Gastroesophageal sphincter (tissue), 4 donors: ENCODE measurements at regions not wholly inside any gene's neighbourhood (a gene's known extent, or its start where the extent isn't known, plus 50 kb on each side); places are given as distances from the start of the nearest gene placed in this dataset.
"Not testable (repeated sequence)": the region's sequence is repeated elsewhere in the genome, so short reads cannot be mapped to it uniquely, and the experiment has no call there.

Experiments
- ATAC-seq: fragments of 150-250 bp; one replicate; pipeline ENCODE4 v1.9.1; 2016; ENCODE audit warnings: mild to moderate bottlenecking, moderate library complexity
- H3K27ac ChIP-seq, 4 donors: fragments of 200-600 bp; sonication (generic) in 3 of 4; 1 replicate in 3 of 4; 2 replicates in 1 of 4; pipeline ENCODE4 v1.5.1; 2016 to 2019
- H3K27me3 ChIP-seq: fragments of 200-600 bp; sonication (generic); one replicate; pipeline ENCODE4 v1.5.1; 2019
- H3K36me3 ChIP-seq, 2 donors: fragments of 200-600 bp; sonication (generic); one replicate each; pipeline ENCODE4 v1.5.1; 2019; ENCODE audit warnings: control low read depth in 1 of 2
- H3K4me1 ChIP-seq, 3 donors: fragments of 200-600 bp; sonication (generic); 1 replicate in 2 of 3; 2 replicates in 1 of 3; pipeline ENCODE4 v1.5.1; 2016 to 2019; ENCODE audit warnings: control low read depth in 2 of 3
- H3K4me3 ChIP-seq, 2 donors: fragments of 200-600 bp; sonication (generic); one replicate each; pipeline ENCODE4 v1.5.1; 2019; ENCODE audit warnings: mild to moderate bottlenecking in 1 of 2, moderate library complexity in 1 of 2
- H3K9me3 ChIP-seq, 3 donors: fragments of 200-600 bp; sonication (generic); one replicate each; pipeline ENCODE4 v1.5.1; 2017 to 2019; ENCODE audit warnings: control low read depth in 2 of 3
- CTCF ChIP-seq, 4 experiments: fragments of 200-600 bp in 2 of 4; fragments of 450-650 bp in 2 of 4; sonication (generic) in 1 of 4; IDR thresholded peaks; one replicate each; pipeline ENCODE4 v1.5.1; 2017 to 2019; ENCODE audit warnings: antibody characterized with exemption in 4 of 4, mild to moderate bottlenecking in 2 of 4, moderate library complexity in 2 of 4
- EP300 ChIP-seq: sonication (generic); formaldehyde crosslinking; IDR thresholded peaks from one replicate; pipeline ENCODE4 v1.6.1; 2017; ENCODE audit warnings: antibody characterized with exemption, mild to moderate bottlenecking
- POLR2A ChIP-seq, 2 donors: fragments of 450-650 bp; IDR thresholded peaks; one replicate each; pipeline ENCODE4 v1.6.1; 2017; ENCODE audit warnings: antibody characterized with exemption in 2 of 2, mild to moderate bottlenecking in 2 of 2, moderate library complexity in 1 of 2
- POLR2AphosphoS5 ChIP-seq: sonication (generic); formaldehyde crosslinking; IDR thresholded peaks from one replicate; pipeline ENCODE4 v1.6.1; 2017; ENCODE audit warnings: antibody characterized with exemption
- WGBS, 2 donors: methylation state at CpG; one replicate each; pipeline ENCODE4 v1.1.5; 2018; ENCODE audit warnings: low coverage in 1 of 2; 5-methylcytosine and 5-hydroxymethylcytosine counted together

GRCh38 chr12:33052141-33053051 is 155.8 kb upstream of the PKP2 start:
- TF ChIP-seq POLR2AphosphoS5 (no peak), CTCF (IDR thresholded peaks at IDR 0.05) (no peak), POLR2A (IDR thresholded peaks at IDR 0.05) (no peak), EP300 (no peak)
- WGBS, 2 donors = 84% methylated on average over 5 of the region's 41 CpGs; no CpG with 5 or more reads in 1 of the 2 donors
- peak; percentile 13 for ATAC-seq
- Histone ChIP-seq H3K4me3 (no peak overlapping the region), H3K27me3 (peaks cover 4% of the 10 kb centered on the region), H3K9me3 (no peaks in the 10 kb centered on the region), H3K4me1 (no peaks in the 10 kb centered on the region), H3K27ac (no peak overlapping the region), H3K36me3 (no peaks in the 10 kb centered on the region)

- TF ChIP-seq POLR2AphosphoS5 = no peak
- TF ChIP-seq EP300 = no peak
- no peak for TF ChIP-seq CTCF (IDR thresholded peaks at IDR 0.05)
- no peaks in the 10 kb centered on the region for H3K27me3 ChIP-seq
- 59 to 67% methylated on average over 4 of the region's 4 CpGs for WGBS, 2 donors
- ATAC-seq = no peak
- no peaks in the 10 kb centered on the region for H3K9me3 ChIP-seq
- no peaks in the 10 kb centered on the region for H3K36me3 ChIP-seq
- no peak overlapping the region for H3K27ac ChIP-seq
- no peak overlapping the region for H3K4me3 ChIP-seq
- H3K4me1 ChIP-seq = no peaks in the 10 kb centered on the region
Observed at GRCh38 chr12:33047666-33048065, 151.1 kb upstream of the PKP2 start.

GRCh38 chr12:33044447-33044846 is 147.9 kb upstream of the PKP2 start:
- H3K4me1 ChIP-seq = no peaks in the 10 kb centered on the region
- H3K27ac ChIP-seq = no peak overlapping the region
- peaks cover 0 to 15% (median 0%) of the 10 kb centered on the region in 3 donors for H3K9me3 ChIP-seq
- 47 to 80% methylated on average over 1 to 3 of the region's 3 CpGs for WGBS, 2 donors
- no peaks in the 10 kb centered on the region for H3K27me3 ChIP-seq
- no peak for ATAC-seq
- TF ChIP-seq EP300 (no peak), POLR2AphosphoS5 (no peak), POLR2A (IDR thresholded peaks at IDR 0.05) (no peak), CTCF (IDR thresholded peaks at IDR 0.05) (no peak)
- no peak overlapping the region for H3K4me3 ChIP-seq
- no peaks in the 10 kb centered on the region for H3K36me3 ChIP-seq

GRCh38 chr12:33041562-33041961 is 145.0 kb upstream of the PKP2 start:
- peaks cover 0 to 15% (median 0%) of the 10 kb centered on the region in 3 donors for H3K9me3 ChIP-seq
- no peaks in the 10 kb centered on the region for H3K4me1 ChIP-seq
- no peak for ATAC-seq
- TF ChIP-seq POLR2A (IDR thresholded peaks at IDR 0.05) (no peak), EP300 (no peak)
- WGBS, 2 donors = 78 to 84% methylated on average over 3 of the region's 3 CpGs
- H3K4me3 ChIP-seq = no peak overlapping the region
- no peaks in the 10 kb centered on the region for H3K36me3 ChIP-seq
- no peak overlapping the region for H3K27ac ChIP-seq
- no peaks in the 10 kb centered on the region for H3K27me3 ChIP-seq

GRCh38 chr12:33033999-33034398 is 137.4 kb upstream of the PKP2 start:
- not testable (repeated sequence) for H3K27ac ChIP-seq, ATAC-seq, H3K36me3 ChIP-seq

GRCh38 chr12:33026791-33027190 is 130.2 kb upstream of the PKP2 start:
- ATAC-seq = no peak
- Histone ChIP-seq H3K9me3 (peaks cover 0 to 4% (median 0%) of the 10 kb centered on the region in 3 donors), H3K27ac (no peak overlapping the region), H3K4me1 (no peaks in the 10 kb centered on the region), H3K4me3 (no peak overlapping the region), H3K36me3 (no peaks in the 10 kb centered on the region), H3K27me3 (no peaks in the 10 kb centered on the region)
- TF ChIP-seq CTCF (IDR thresholded peaks at IDR 0.05) = no peak
- no peak for TF ChIP-seq POLR2AphosphoS5
- TF ChIP-seq EP300 = no peak
- TF ChIP-seq POLR2A (IDR thresholded peaks at IDR 0.05) = no peak

More at GRCh38 chr12:33033999-33034398, 137.4 kb upstream of the PKP2 start:
- H3K9me3 ChIP-seq = peaks cover 0 to 21% (median 0%) of the 10 kb centered on the region in 3 donors
- not testable (repeated sequence) for H3K27me3 ChIP-seq, H3K4me3 ChIP-seq, H3K4me1 ChIP-seq
- WGBS, 2 donors = no CpG with 5 or more reads among the region's 19 CpGs

- no CpG with 5 or more reads among the region's 20 CpGs for WGBS, 2 donors
- H3K4me1 ChIP-seq, H3K27me3 ChIP-seq, H3K4me3 ChIP-seq, H3K27ac ChIP-seq, ATAC-seq, H3K36me3 ChIP-seq: not testable (repeated sequence)
- peaks cover 0 to 18% (median 0%) of the 10 kb centered on the region in 3 donors for H3K9me3 ChIP-seq
Observed at GRCh38 chr12:33022724-33023123, 126.1 kb upstream of the PKP2 start.

- 50 to 89% methylated on average over 1 to 2 of the region's 2 CpGs for WGBS, 2 donors
- not testable (repeated sequence) for H3K4me3 ChIP-seq, H3K27ac ChIP-seq, H3K4me1 ChIP-seq, ATAC-seq, H3K36me3 ChIP-seq, H3K27me3 ChIP-seq
- H3K9me3 ChIP-seq = peaks cover 0 to 30% (median 0%) of the 10 kb centered on the region in 3 donors
Observed at GRCh38 chr12:33017029-33017428, 120.5 kb upstream of the PKP2 start.
